GM21526 (cell line): ENCODE measurements at regions not wholly inside any gene's neighbourhood (a gene's known extent, or its start where the extent isn't known, plus 50 kb on each side); places are given as distances from the start of the nearest gene placed in this dataset.

Source experiments
- ATAC-seq: cut with Tn5 transposase; IDR thresholded peaks from one replicate; pipeline ENCODE4 v1.9.1; 2021; ENCODE audit warnings: moderate library complexity; ENCODE audit not compliant: unreplicated experiment, low FRiP score

DNA sequence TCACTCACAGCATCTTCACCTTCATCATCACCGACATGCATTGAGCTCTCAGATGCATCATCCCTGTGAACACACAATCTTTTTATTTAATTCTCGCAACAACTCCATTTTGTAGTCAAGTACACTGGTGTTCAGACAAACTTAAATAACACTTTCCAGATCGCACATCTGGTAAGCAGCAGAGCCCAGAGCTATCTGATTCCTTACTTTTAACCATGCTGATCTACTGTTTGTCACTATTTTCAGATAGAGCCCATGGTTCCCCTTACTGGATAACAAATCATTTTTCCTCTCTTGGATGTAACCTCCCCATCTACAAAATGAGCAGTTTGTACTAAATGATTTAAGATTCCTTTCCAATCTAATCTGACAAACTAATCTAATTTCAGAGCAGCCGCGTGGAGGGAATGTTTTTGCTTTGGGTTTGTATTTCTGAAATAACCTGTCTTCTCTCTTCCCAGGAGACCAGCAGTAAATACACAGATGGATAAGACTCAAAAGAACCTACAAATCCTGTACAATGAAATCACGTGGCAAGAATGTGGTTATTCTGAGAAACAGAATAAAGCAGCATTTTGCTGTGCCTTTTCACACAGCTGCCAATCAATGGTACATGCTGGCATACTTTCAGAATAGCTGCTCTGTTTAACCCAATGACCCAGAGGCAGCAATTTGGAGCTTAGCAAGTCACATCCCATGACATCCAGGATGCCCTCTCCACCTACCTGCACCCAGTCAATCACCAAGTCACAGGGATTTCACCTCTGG lies 72.9 kb upstream of the CCL2 start:
- no peak for ATAC-seq

DNA sequence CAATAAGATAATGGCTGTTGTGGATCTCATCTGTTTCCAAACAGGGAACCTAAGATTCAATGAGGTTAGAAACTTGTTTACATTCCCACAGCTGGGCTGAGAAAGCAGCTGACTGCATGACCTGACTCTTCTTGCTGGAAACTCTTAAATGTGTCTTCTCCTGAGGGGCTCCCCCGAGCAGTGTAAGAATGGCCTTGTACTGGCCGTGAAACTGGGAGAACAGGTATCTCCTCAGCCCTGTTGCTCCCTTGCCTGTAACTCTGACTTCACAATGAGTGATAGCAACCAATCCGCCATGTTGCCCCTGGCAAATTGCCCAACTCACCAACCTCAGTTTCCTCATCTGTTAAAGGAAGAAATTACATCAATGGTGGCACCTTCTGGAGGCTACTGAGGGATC lies 59.1 kb upstream of the CCL2 start:
- no peak for ATAC-seq

DNA sequence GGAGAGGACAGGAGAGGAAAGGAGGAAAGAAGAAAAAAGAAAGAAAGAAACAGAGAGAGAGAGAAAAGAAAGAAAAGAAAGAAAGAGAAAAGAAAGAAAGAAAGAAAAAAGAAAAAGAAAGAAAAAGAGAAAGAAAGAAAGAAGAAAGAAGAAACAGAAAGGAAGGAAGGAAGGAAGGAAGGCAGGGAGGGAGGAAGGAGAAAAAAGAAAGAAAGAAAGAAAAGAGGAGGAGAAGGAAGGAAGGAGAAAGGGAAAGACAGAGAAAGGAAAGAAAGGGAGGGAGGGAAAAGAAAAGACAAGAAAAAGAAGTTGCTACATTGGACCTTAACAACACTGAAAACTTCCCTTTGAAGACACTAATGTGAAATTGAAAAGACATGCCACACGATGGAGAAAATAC lies 56.6 kb upstream of the CCL2 start:
- no peak for ATAC-seq

DNA sequence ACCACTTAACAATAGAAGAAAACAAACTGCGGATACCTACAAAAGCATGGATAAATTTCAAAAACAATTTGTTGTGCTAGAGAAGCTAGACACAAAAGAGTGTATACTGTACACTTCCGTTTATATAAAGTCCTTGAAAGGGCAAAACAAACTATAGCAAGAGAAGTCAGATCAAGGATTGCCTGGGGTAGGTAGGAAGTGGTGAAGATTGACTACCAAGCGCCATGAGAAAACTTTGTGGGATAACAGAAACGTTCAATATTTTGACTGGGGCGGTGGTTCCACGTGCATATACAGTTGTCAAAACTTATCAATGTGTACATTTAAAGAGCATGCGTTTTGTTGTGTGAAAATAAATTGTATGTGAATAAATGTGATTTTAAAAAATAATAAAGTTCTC lies 55.6 kb upstream of the CCL2 start:
- no peak for ATAC-seq

DNA sequence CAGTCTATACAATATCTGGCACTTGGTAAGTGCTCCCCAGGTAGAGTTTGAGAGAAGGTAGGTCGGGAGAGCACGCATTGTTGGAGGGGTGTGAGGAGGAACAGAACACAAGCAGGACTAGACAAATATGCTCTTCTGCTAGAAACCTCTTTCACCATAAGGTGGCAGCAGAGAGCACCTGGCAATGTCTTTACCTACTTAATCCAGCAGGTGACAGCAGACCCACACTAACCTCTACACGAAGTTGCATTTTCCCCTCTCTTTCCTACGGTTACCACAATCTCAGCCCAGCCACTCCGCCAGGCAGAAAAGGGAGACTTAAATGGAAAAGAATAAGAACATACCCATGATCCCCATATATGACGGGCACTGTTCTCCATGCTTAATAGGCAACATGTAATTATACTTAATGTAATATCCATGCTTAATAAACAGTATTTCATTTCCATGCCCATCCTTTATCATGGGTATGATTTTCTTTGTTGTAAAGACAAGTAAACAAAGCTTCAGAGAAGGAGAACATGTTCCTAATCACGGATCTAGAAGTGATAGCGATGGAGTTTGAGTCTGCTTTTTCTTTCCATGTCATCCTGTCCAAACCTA lies 55.1 kb upstream of the CCL2 start:
- no peak for ATAC-seq

DNA sequence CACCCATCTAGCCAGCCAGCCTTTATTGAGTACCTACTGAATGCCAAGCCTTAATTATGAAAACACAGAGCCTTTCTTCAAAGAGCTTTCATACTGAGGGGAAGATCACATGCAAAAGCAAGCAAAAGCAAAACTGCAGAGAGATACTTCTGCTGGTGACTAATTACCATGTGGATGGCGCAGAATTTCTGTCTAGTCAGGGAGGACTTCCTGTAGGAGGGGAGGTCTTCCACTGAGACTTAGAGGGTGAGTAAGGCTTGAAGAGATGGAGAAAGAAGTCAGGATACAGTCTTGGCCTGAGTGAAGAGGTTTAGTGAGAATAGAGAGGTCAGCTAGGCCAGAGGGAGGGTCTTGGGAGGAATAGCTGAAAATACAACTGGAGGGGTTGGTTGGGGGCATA lies 53.9 kb upstream of the CCL2 start:
- ATAC-seq, result no peak

DNA sequence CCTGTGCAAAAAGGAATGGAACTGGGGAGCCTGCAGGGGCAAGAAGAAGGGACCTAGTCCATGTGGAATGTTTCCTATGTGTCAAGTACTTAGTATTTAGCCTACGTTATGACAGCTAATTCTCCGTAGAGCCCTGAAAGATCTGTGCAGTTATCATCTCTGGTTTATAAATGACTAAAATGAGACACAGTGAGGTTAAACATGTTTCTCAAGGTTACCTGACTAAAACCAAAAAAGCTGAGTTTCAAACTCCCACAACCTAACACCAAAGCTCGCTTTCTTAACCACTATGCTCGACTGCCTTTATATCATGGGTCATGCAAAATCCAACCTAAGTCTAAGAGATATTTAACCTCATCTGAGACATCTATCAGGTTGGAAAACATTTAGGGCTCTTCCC lies 53.3 kb upstream of the CCL2 start:
- ATAC-seq, result no peak

DNA sequence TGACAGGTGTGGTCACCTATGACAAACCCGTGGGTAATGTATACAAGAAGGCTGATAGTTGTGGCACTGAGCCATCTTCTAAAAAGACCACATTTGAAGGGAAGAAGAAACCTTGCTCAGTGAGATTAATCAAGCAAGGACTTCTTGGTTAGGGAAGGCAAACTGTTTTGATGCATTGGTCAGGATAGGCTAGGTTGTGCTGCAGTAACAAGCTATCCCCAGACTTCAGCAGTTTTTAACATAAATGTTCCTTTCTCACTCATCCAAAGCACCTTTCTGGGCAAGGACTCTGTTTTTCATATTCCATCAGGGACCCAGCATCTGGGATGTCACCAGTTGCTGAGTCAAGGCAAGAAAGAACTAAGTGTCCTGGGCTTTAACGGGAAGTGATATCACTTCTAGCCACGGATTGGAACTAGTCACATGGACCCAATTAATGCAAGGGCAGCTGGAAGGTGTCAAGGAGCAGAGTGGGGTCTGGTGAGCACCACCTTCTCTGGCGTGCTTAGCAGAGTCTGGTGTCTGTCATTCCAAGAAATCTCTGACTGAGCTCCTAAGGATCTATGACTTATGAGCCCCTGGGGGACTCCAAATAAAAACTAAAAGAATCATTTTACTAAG lies 52.0 kb upstream of the CCL2 start:
- no peak for ATAC-seq

DNA sequence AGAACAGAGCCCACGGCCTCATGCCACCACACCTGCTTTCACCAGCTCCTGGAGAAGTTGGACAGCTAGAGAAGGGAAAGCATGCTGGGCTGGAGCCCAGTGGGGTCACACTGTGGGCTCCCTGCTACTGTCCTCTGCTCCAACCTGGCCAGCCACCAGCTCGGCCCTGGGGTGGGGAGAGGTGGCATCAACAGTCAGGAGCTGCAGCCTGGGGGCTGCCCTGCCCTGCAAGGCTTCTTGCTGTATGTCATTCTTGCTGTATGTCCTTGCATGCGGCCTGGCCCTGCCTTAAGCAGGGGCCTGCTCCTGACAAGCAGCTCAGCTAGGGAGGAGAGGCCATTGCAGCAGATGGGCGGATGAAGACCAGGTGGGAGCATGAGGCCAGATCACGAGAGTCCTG lies 50.7 kb upstream of the CCL2 start:
- ATAC-seq, result no peak
